HG03139 (cell line): ENCODE measurements at regions not wholly inside any gene's neighbourhood (a gene's known extent, or its start where the extent isn't known, plus 50 kb on each side); places are given as distances from the start of the nearest gene placed in this dataset.
"Not testable (repeated sequence)": the region's sequence is repeated elsewhere in the genome, so short reads cannot be mapped to it uniquely, and the experiment has no call there.

Experiments
- ATAC-seq: cut with Tn5 transposase; IDR thresholded peaks from one replicate; pipeline ENCODE4 v1.9.1; 2021; ENCODE audit not compliant: unreplicated experiment

GRCh38 chrX:25144043-25144940 lies 128.5 kb upstream of the ARX start:
- ATAC-seq: no peak

- no peak for ATAC-seq
Measured at GRCh38 chrX:25143596-25143995, 127.8 kb upstream of the ARX start.

DNA sequence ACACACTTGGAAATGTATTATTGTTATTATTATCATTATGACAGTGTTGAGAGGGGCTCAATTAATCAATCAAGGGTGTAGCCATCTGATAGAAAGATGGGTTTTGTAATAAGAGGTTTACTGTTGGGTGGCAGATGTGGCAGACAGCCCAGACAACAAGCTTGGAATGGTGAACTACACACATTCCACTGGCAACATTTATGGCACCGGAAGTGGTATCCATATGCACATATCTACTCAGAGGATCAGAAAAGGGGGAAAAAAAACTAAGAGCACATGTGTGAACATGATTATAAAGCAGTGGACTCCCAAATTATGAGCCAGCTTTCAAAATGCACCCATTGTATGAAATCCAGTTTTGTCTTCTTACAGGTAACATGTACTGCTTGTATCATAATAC lies 125.9 kb upstream of the ARX start:
- ATAC-seq: no peak

DNA sequence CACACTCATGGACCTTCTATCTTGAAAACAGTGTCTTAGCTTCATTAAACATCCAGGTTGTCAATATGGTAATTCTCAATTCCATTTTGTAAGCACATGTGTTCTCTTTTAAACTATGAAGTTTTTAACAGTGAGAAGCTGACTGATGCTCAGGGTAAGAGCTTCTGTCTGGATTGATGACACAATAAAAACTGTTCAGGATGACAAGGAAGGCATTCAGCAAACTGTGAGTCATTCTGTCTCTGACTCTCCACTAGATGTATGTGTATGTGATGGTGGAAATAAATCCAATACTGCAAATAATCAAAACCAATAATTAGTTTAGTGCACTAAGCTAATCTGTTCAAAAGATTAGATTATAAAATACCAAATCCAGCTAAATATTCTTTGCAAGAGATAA lies 115.3 kb upstream of the ARX start:
- no peak for ATAC-seq

DNA sequence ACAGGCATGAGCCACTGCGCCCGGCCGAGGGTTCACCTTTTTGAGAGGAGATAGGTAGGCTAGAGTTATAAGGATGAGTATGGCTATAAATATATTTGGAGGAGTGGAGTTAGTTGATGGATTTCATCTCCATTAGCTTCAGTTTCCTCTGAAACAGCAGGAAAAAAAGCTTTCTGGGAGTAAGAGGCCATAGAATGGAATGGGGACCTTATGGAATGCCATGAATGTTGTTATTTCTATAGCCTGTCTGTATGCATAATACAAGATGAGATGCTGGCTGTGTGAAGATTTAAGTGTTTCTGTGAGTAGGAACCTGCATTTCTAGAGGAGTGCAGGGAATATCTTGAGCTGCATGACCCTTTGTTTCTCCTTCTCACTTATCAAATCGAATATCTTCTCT lies 114.9 kb upstream of the ARX start:
- no peak for ATAC-seq

- ATAC-seq: no peak
Measured at GRCh38 chrX:25125483-25125882, 109.7 kb upstream of the ARX start.

DNA sequence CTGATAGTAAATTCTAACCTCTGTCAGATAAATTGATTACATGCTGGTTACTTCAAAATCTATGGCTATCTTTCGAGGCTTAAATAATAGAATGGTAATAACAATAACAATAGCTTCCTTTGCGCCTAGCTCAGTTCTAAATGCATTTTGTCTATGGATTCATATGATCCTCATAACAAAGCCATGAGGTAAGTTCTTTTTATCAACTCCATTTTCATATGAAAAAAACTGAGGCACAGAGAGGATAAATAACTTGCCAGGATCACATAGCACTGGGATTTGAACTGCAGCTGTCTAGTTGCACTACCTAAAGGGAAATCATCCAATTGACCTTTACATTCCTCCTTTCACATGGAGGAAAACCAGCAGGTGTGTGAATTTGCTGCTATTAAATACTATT lies 108.6 kb upstream of the ARX start:
- ATAC-seq: no peak

GRCh38 chrX:25112156-25112555 lies 96.4 kb upstream of the ARX start:
- ATAC-seq: no peak

- no peak for ATAC-seq
Measured at GRCh38 chrX:25108481-25108880, 92.7 kb upstream of the ARX start.

- no peak for ATAC-seq
Measured at GRCh38 chrX:25105221-25105620, 89.5 kb upstream of the ARX start.

DNA sequence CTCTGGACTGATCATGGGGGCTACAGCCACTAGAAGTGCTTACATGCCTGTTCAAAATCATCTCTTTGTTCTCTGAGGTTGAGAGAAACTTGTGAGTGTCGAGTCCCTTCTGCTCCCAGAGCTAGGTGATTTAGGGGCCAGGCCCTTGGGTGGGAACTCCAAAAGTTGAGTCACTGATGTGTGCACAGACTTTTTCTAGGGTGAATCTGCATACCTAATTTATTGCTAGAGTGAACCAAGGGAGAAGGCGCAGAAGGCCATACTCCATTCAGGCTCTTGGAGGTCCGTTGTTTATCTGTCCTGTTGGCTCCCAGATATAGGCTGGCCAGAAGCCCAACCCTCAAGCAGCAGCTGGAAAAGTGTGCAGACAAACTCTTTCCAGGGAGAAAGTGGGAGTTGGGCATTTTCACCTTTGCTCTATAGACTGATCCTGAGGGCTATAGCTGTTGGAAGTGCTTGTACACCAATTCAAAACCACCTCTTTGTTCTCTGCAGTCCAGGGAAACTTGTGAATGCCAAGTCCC lies 80.8 kb upstream of the ARX start:
- ATAC-seq: no peak

GRCh38 chrX:25091152-25091551 lies 75.4 kb upstream of the ARX start:
- not testable (repeated sequence) for ATAC-seq

DNA sequence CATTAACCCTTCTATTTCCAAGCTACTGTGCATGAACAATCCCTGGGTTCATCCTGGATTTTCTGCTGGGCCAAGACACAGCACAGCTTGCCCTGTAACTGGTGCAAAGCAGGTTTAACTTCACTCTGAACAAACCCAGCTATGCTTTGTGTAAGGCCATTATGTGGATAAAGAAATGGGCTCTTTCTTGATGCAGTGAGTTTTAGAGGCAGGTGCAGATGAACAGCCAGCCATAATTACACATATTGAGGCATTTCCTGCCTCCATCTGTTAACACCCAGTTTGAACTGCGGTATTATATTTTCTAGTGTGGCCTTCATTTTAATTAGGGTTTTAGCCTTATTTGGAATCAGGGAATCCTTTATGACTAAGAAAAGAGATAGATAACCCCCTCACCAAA lies 68.7 kb upstream of the ARX start:
- ATAC-seq: no peak

- no peak for ATAC-seq
Measured at GRCh38 chrX:25083661-25084060, 67.9 kb upstream of the ARX start.

GRCh38 chrX:25079020-25079419 lies 63.3 kb upstream of the ARX start:
- no peak for ATAC-seq

GRCh38 chrX:25076941-25077500 lies 61.3 kb upstream of the ARX start:
- no peak for ATAC-seq

DNA sequence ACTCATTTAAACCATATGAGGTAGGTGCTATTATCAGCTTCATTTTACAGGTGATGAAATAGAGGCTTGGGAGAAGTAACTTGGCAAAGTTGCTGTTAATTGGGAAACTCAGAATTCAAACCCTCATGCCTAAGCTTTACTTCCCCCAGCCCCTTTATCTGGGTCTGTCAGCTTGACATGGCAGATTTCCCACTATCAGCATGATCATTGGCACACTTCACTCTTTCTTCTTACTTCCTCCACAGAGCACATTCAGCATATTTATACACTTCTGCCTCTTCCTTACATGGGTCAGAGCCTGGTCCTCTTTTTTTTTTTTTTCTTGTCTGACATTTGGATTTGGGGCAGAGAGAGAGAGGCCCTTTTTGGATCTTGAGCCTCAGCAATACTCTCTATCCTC lies 56.5 kb upstream of the ARX start:
- no peak for ATAC-seq

DNA sequence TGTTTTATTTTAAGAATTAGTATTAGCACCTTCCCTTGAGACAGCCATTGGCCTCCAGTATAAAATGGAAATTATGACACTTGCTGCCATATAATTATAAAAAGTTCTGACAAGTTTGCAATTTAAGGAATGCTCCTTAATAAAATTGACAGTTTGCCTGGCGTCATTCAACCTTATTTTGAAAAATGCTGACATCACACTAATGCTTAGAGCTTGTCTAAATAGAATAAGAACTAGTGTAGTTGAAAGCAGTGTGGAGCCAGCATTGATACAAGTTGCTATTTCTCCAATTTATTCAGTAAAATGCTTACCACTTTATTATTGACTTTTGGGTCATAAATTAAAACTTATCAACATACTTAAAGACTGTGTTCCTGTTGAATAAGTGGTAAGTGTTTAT lies 54.3 kb upstream of the ARX start:
- no peak for ATAC-seq

DNA sequence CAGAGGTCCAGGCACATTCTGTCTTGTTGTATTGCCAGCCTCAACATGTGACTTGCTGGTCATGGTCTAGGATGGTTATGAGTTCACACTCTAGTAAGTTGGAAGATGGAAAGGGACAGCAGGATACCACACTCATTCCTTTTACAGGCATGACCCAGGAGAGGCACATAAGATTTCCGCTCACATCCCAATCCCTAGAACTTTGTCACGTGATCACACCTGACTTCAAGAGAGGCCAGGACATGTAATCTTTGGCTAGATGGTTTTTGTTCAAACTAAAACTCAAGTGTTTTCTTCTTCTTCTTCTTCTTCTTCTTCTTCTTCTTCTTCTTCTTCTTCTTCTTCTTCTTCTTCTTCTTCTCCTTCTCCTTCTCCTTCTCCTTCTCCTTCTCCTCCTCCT lies 53.4 kb upstream of the ARX start:
- no peak for ATAC-seq

- ATAC-seq: peak; percentile 58
Measured at GRCh38 chrX:25068340-25068739, 52.6 kb upstream of the ARX start.

GRCh38 chrX:25067271-25068172 lies 51.8 kb upstream of the ARX start:
- no peak for ATAC-seq
